Caco-2 (cell line): ENCODE measurements at regions not wholly inside any gene's neighbourhood (a gene's known extent, or its start where the extent isn't known, plus 50 kb on each side); places are given as distances from the start of the nearest gene placed in this dataset.
"Not testable (repeated sequence)": the region's sequence is repeated elsewhere in the genome, so short reads cannot be mapped to it uniquely, and the experiment has no call there.

Source experiments
- BruUV-seq: library from RNA; stranded (reverse); fragments of 400-500 nt; replicated peaks from 2 replicates; lab custom pipeline; 2021; lab: Mats Ljungman, UMichigan
- CTCF ChIA-PET: fragments of 300-600 bp; sonication (Branson Sonifier 250); formaldehyde crosslinking; loops from one replicate; lab custom pipeline; 2022; ENCODE audit warnings: antibody characterized with exemption; lab: Charles Lee
- POLR2A ChIA-PET: fragments of 300-600 bp; sonication (Branson Sonifier 250); formaldehyde crosslinking; loops from one replicate; lab custom pipeline; 2022; ENCODE audit warnings: antibody characterized with exemption; lab: Charles Lee
- DNase-seq, 2 experiments: peaks; one replicate each; pipeline versions ENCODE4 v3.0.0 to v3.0.0-alpha.2; 2020 to 2022
- H3K27me3 ChIP-seq: replicated peaks from 2 replicates; pipeline ENCODE4 v1.6.0; 2011; ENCODE audit warnings: low read length; ENCODE audit not compliant: control insufficient read depth, insufficient read depth
- H3K36me3 ChIP-seq: 2 replicates; pipeline ENCODE4 v1.5.1; 2011; ENCODE audit warnings: low read length; ENCODE audit not compliant: control insufficient read depth, insufficient read depth
- H3K4me1 ChIP-seq: fragments of 250-450 bp; sonication (Bioruptor Pico); 2 replicates; pipeline ENCODE4 v1.5.1; 2020; ENCODE audit warnings: mild to moderate bottlenecking
- H3K4me3 ChIP-seq: 2 replicates; pipeline ENCODE4 v1.5.1; 2011; ENCODE audit warnings: low read depth, mild to moderate bottlenecking, control low read depth, low read length
- H3K9me3 ChIP-seq: fragments of 250-450 bp; sonication (Bioruptor Pico); 2 replicates; pipeline ENCODE4 v1.5.1; 2020; ENCODE audit warnings: mild to moderate bottlenecking, moderate library complexity
- H3K27ac Mint-ChIP-seq: one replicate; pipeline ENCODE4 v1.8.0; 2022; ENCODE audit warnings: mixed read lengths; ENCODE audit not compliant: unreplicated experiment
- H3K27me3 Mint-ChIP-seq: one replicate; pipeline ENCODE4 v1.8.0; 2022; ENCODE audit warnings: mixed read lengths; ENCODE audit not compliant: insufficient read depth, unreplicated experiment
- H3K36me3 Mint-ChIP-seq: one replicate; pipeline ENCODE4 v1.8.0; 2022; ENCODE audit warnings: mild to moderate bottlenecking, mixed read lengths; ENCODE audit not compliant: insufficient read depth, unreplicated experiment
- H3K4me1 Mint-ChIP-seq: one replicate; pipeline ENCODE4 v1.8.0; 2022; ENCODE audit warnings: low read depth, mixed read lengths; ENCODE audit not compliant: unreplicated experiment
- H3K4me3 Mint-ChIP-seq: one replicate; pipeline ENCODE4 v1.8.0; 2022; ENCODE audit warnings: mild to moderate bottlenecking, moderate library complexity, mixed read lengths; ENCODE audit not compliant: unreplicated experiment
- H3K9me3 Mint-ChIP-seq: one replicate; pipeline ENCODE4 v1.8.0; 2022; ENCODE audit warnings: mixed read lengths; ENCODE audit not compliant: unreplicated experiment
- CTCF ChIP-seq, 2 experiments: fragments of 200-600 bp in 1 of 2; IDR thresholded peaks; 1 replicate in 1 of 2; 2 replicates in 1 of 2; pipeline versions ENCODE4 v1.5.1 to v1.8.0; 2011 to 2022; ENCODE audit warnings: antibody characterized with exemption in 1 of 2, control low read depth in 1 of 2, inconsistent platforms in 1 of 2, low read depth in 1 of 2, low read length in 1 of 2, mild to moderate bottlenecking in 1 of 2, moderate library complexity in 1 of 2; ENCODE audit not compliant: insufficient read depth in 1 of 2, severe bottlenecking in 1 of 2, unreplicated experiment in 1 of 2
- intact Hi-C: fragments of 100-400 bp; cut with micrococcal nuclease; formaldehyde crosslinking; loops from one replicate; pipeline ENCODE4 v1.10.0; 2022; ENCODE audit not compliant: unreplicated experiment

- TF ChIP-seq CTCF (IDR thresholded peaks at IDR 0.05; ENCODE audit: insufficient read depth in 1 of 2, low read depth in 1 of 2, low read length in 1 of 2, severe bottlenecking in 1 of 2, unreplicated experiment in 1 of 2), result no peak
- ChIA-PET POLR2A (no interaction called here), CTCF (interaction anchor here (0.8 kb wide), 1 partner anchor 18 kb away, joined by 3 read pairs; no protein-coding TSS in a partner anchor)
- Histone ChIP-seq H3K36me3 (no peaks in the 10 kb centered on the region), H3K9me3 (no peaks in the 10 kb centered on the region), H3K4me1 (no peaks in the 10 kb centered on the region), H3K4me3 (no peak overlapping the region), H3K27me3 (no peaks in the 10 kb centered on the region)
- no peak overlapping the region for H3K4me3 Mint-ChIP-seq
- no peak overlapping the region for H3K27ac Mint-ChIP-seq
- peaks cover 10% of the 10 kb centered on the region for H3K9me3 Mint-ChIP-seq
- intact Hi-C loops, result loop anchor here (10.0 kb wide), 1 partner anchor 88 kb away; no protein-coding TSS in a partner anchor
- no peaks in the 10 kb centered on the region for H3K36me3 Mint-ChIP-seq
- no TSS peak for BruUV-seq
- DNase-seq, result no peak
- no peaks in the 10 kb centered on the region for H3K27me3 Mint-ChIP-seq
- H3K4me1 Mint-ChIP-seq, result peaks cover 9% of the 10 kb centered on the region
Measured at GRCh38 chr4:53702334-53703266, 111.3 kb upstream of the LNX1 start.

- POLR2A ChIA-PET, H3K36me3 ChIP-seq, H3K4me1 Mint-ChIP-seq, H3K9me3 ChIP-seq, H3K27me3 ChIP-seq, H3K4me3 ChIP-seq, CTCF ChIA-PET, BruUV-seq, H3K4me3 Mint-ChIP-seq, H3K27me3 Mint-ChIP-seq, H3K36me3 Mint-ChIP-seq, DNase-seq, H3K4me1 ChIP-seq: not testable (repeated sequence)
- Mint-ChIP-seq H3K27ac (peak overlapping the region; percentile 21), H3K9me3 (peaks cover 10% of the 10 kb centered on the region)
- intact Hi-C loops, result loop anchor here (10.0 kb wide), 1 partner anchor 86 kb away; no protein-coding TSS in a partner anchor
Measured at GRCh38 chr4:53701260-53701659, 110.0 kb upstream of the LNX1 start.

GRCh38 chr4:53699310-53699709, 108.0 kb upstream of the LNX1 start:
- H3K27me3 ChIP-seq, H3K4me3 ChIP-seq, H3K36me3 ChIP-seq, H3K4me3 Mint-ChIP-seq, H3K4me1 Mint-ChIP-seq, H3K36me3 Mint-ChIP-seq, DNase-seq, POLR2A ChIA-PET, H3K27me3 Mint-ChIP-seq, H3K27ac Mint-ChIP-seq, H3K9me3 ChIP-seq, CTCF ChIA-PET, H3K4me1 ChIP-seq, BruUV-seq: not testable (repeated sequence)
- peaks cover 10% of the 10 kb centered on the region for H3K9me3 Mint-ChIP-seq
- intact Hi-C loops, result loop anchor here (5.0 kb wide), 1 partner anchor 52 kb away; no protein-coding TSS in a partner anchor
